ENCODE measurements at regions not wholly inside any gene's neighbourhood (a gene's known extent, or its start where the extent isn't known, plus 50 kb on each side); places are given as distances from the start of the nearest gene placed in this dataset.
"Not testable (repeated sequence)": the region's sequence is repeated elsewhere in the genome, so short reads cannot be mapped to it uniquely, and the experiment has no call there.

GRCh38 chr1:4172644-4173599 lies 272.9 kb upstream of the C1orf174 start:
- peak; percentile 34 for DNase-seq

GRCh38 chr1:4173731-4174130 lies 273.7 kb upstream of the C1orf174 start:
- no peak for DNase-seq

- DNase-seq, result no peak
Measured at GRCh38 chr1:4174291-4175200, 274.5 kb upstream of the C1orf174 start.

- DNase-seq, result no peak
Measured at GRCh38 chr1:4175566-4176405, 275.7 kb upstream of the C1orf174 start.

GRCh38 chr1:4176841-4177240 lies 276.8 kb upstream of the C1orf174 start:
- DNase-seq, result no peak

GRCh38 chr1:4177425-4178150 lies 277.5 kb upstream of the C1orf174 start:
- no peak for DNase-seq

GRCh38 chr1:4178501-4179113 lies 278.5 kb upstream of the C1orf174 start:
- DNase-seq, result no peak

GRCh38 chr1:4179914-4180735 lies 280.1 kb upstream of the C1orf174 start:
- DNase-seq, result no peak

GRCh38 chr1:4186486-4186885 lies 286.4 kb upstream of the C1orf174 start:
- not testable (repeated sequence) for DNase-seq

GRCh38 chr1:4203501-4203900 lies 303.4 kb upstream of the C1orf174 start:
- no peak for DNase-seq

GRCh38 chr1:4207183-4207582 lies 307.1 kb upstream of the C1orf174 start:
- no peak for DNase-seq

- DNase-seq, result no peak
Measured at GRCh38 chr1:4207842-4208692, 308.0 kb upstream of the C1orf174 start.

GRCh38 chr1:4210043-4210442 lies 310.0 kb upstream of the C1orf174 start:
- DNase-seq, result no peak

GRCh38 chr1:4212796-4213195 lies 312.7 kb upstream of the C1orf174 start:
- DNase-seq, result no peak

GRCh38 chr1:4213366-4213973 lies 313.4 kb upstream of the C1orf174 start:
- peak; percentile 10 for DNase-seq

- DNase-seq, result peak; percentile 13
Measured at GRCh38 chr1:4214826-4215225, 314.8 kb upstream of the C1orf174 start.

- DNase-seq, result no peak
Measured at GRCh38 chr1:4215391-4215790, 315.3 kb upstream of the C1orf174 start.

- DNase-seq, result no peak
Measured at GRCh38 chr1:4216231-4216630, 316.2 kb upstream of the C1orf174 start.

GRCh38 chr1:4218619-4219018 lies 318.5 kb upstream of the C1orf174 start:
- no peak for DNase-seq
